K562 (cell line): ENCODE measurements at regions not wholly inside any gene's neighbourhood (a gene's known extent, or its start where the extent isn't known, plus 50 kb on each side); places are given as distances from the start of the nearest gene placed in this dataset.
A peak's percentile ranks its signal among the peaks of the same experiment; 100 is the strongest.

Experiments
- CEBPG ChIP-seq, 3 experiments: fragments of 200-800 bp in 1 of 3; sonication (Bioruptor generic) in 1 of 3; sonication (generic) in 1 of 3; formaldehyde crosslinking in 1 of 3; IDR thresholded peaks in 2 of 3; conservative IDR thresholded peaks in 1 of 3; 2 replicates each; pipeline versions ENCODE4 v1.6.1 to v1.8.0; 2016 to 2022; ENCODE audit warnings: missing compliant biosample characterization in 2 of 3, missing genetic modification characterization in 2 of 3, mild to moderate bottlenecking in 1 of 3, missing genetic modification reagents in 1 of 3
- MGA ChIP-seq: fragments of 450-650 bp; IDR thresholded peaks from 2 replicates; pipeline ENCODE4 v1.6.1; 2016; ENCODE audit warnings: mild to moderate bottlenecking, moderate library complexity

GRCh38 chr14:50001999-50002925 is 109.4 kb downstream of the ARF6 start (continued):
- peak; percentile 20; the same call in 1 of the 2 replicates for TF ChIP-seq MGA
- TF ChIP-seq CEBPG (CRISPR knock-in tag; IDR thresholded peaks at IDR 0.05) = peak; percentile 61
- TF ChIP-seq CEBPG (tag; conservative IDR thresholded peaks at IDR 0.05 in 1 of 2, IDR thresholded peaks at IDR 0.05 in 1 of 2) = peak in 1 of 2 experiments; percentile 14; a peak in 1 of 4 replicates
